KMS-11 (cell line): ENCODE measurements at regions not wholly inside any gene's neighbourhood (a gene's known extent, or its start where the extent isn't known, plus 50 kb on each side); places are given as distances from the start of the nearest gene placed in this dataset.

ENCODE experiments used
- H2AFZ ChIP-seq: fragments of 200-600 bp; sonication (generic); 2 replicates; pipeline ENCODE4 v1.6.1; 2016; ENCODE audit warnings: antibody characterized with exemption, mixed run types, low read depth
- H3K27ac ChIP-seq: fragments of 200-600 bp; sonication (generic); 2 replicates; pipeline ENCODE4 v1.6.1; 2016; ENCODE audit warnings: mild to moderate bottlenecking, mixed run types
- H3K27me3 ChIP-seq: fragments of 200-600 bp; sonication (generic); 2 replicates; pipeline ENCODE4 v1.6.1; 2017; ENCODE audit warnings: mild to moderate bottlenecking, low read depth, mixed run types, moderate library complexity; ENCODE audit not compliant: insufficient read depth
- H3K36me3 ChIP-seq: fragments of 200-600 bp; sonication (generic); 2 replicates; pipeline ENCODE4 v1.6.1; 2017; ENCODE audit warnings: mild to moderate bottlenecking, mixed run types; ENCODE audit not compliant: insufficient read depth
- H3K4me1 ChIP-seq: fragments of 200-600 bp; sonication (generic); 2 replicates; pipeline ENCODE4 v1.6.1; 2016; ENCODE audit warnings: mild to moderate bottlenecking, low read depth, mixed run types; ENCODE audit not compliant: poor library complexity, severe bottlenecking
- H3K4me2 ChIP-seq: fragments of 200-600 bp; sonication (generic); 2 replicates; pipeline ENCODE4 v1.7.0; 2016; ENCODE audit warnings: mild to moderate bottlenecking, mixed run types
- H3K4me3 ChIP-seq: fragments of 200-600 bp; sonication (generic); IDR thresholded peaks from 2 replicates; pipeline ENCODE4 v1.6.1; 2017; ENCODE audit warnings: low read depth, low read length, mixed read lengths; ENCODE audit not compliant: insufficient read depth
- H3K79me2 ChIP-seq: fragments of 200-600 bp; sonication (generic); 2 replicates; pipeline ENCODE4 v1.6.1; 2016; ENCODE audit warnings: low read depth, mixed run types; ENCODE audit not compliant: insufficient read depth
- H3K9ac ChIP-seq: fragments of 200-600 bp; sonication (generic); 2 replicates; pipeline ENCODE4 v1.6.1; 2016; ENCODE audit warnings: mild to moderate bottlenecking, mixed run types
- H4K20me1 ChIP-seq: fragments of 200-600 bp; sonication (generic); 2 replicates; pipeline ENCODE4 v1.6.1; 2016; ENCODE audit warnings: mild to moderate bottlenecking, mixed run types; ENCODE audit not compliant: insufficient read depth
- TF ChIP-seq, protein P1 (sequence below): fragments of 200-600 bp; sonication (generic); conservative IDR thresholded peaks from 2 replicates; pipeline ENCODE4 v1.6.1; 2017; ENCODE audit warnings: low read depth, mild to moderate bottlenecking, antibody characterized with exemption, low read length, moderate library complexity, mixed read lengths

DNA sequence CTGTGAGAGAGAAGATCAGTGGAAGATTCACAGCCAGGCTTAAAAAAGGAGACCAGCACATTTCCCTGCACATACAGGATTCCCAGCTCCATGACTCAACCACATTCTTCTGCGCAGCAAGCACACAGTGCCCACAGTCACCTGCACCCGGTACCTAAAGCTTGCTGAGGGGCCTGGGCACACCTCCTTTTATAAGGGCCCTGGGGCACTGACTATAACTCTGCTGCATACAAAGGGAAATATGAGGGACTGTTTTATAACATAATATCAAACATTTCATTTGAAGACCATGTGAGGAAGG, 322.9 kb downstream of the DAD1 start:
- no peak overlapping the region for H3K4me2 ChIP-seq
- H3K79me2 ChIP-seq, result no peaks in the 10 kb centered on the region
- no peaks in the 10 kb centered on the region for H3K36me3 ChIP-seq
- H3K4me3 ChIP-seq, result no peak overlapping the region
- no peak overlapping the region for H2AFZ ChIP-seq
- H3K9ac ChIP-seq, result no peak overlapping the region
- TF ChIP-seq, protein P1, sequence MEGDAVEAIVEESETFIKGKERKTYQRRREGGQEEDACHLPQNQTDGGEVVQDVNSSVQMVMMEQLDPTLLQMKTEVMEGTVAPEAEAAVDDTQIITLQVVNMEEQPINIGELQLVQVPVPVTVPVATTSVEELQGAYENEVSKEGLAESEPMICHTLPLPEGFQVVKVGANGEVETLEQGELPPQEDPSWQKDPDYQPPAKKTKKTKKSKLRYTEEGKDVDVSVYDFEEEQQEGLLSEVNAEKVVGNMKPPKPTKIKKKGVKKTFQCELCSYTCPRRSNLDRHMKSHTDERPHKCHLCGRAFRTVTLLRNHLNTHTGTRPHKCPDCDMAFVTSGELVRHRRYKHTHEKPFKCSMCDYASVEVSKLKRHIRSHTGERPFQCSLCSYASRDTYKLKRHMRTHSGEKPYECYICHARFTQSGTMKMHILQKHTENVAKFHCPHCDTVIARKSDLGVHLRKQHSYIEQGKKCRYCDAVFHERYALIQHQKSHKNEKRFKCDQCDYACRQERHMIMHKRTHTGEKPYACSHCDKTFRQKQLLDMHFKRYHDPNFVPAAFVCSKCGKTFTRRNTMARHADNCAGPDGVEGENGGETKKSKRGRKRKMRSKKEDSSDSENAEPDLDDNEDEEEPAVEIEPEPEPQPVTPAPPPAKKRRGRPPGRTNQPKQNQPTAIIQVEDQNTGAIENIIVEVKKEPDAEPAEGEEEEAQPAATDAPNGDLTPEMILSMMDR, result no peak
- H3K4me1 ChIP-seq, result no peaks in the 10 kb centered on the region
- H3K27ac ChIP-seq, result no peak overlapping the region
- no peaks in the 10 kb centered on the region for H3K27me3 ChIP-seq
- H4K20me1 ChIP-seq, result no peaks in the 10 kb centered on the region

DNA sequence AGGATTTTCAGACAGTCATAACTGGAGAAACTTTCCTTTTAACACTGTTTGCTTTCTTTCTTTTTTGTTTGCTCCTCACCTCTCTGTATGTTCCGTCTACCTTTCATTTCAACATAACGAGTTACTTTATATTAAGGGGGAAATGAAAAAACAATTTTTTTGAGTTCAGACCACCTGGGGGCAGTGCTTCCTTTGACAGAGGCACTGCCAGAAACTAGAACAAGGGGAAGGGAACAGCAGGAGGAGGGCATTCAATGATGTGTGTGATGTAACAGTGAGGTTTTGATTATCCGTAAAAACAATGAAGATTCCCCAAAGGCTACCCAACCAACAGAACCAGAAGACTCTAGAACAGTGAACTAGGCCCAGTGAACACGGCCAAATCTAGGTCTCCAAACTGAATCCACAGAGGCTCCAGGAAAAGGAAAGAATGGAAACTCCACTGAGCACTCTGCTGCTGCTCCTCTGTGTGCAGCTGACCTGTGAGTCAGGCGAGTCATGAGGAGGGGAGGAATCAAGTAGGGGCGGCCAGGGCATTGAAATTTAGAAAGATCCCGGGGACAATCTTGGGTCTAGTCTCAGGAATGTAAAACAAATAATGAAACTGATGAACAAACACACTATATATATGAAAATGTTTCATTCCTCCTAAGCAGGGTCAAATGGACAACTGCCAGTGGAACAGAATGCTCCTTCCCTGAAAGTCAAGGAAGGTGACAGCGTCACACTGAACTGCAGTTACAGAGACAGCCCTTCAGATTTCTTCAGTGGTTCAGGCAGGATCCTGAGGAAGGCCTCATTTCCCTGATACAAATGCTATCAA, 323.5 kb downstream of the DAD1 start:
- H3K79me2 ChIP-seq, result no peaks in the 10 kb centered on the region
- no peak overlapping the region for H3K4me3 ChIP-seq
- no peaks in the 10 kb centered on the region for H3K27me3 ChIP-seq
- TF ChIP-seq, protein P1, result no peak
- H3K9ac ChIP-seq, result no peak overlapping the region
- no peaks in the 10 kb centered on the region for H3K4me1 ChIP-seq
- no peak overlapping the region for H3K27ac ChIP-seq
- H3K36me3 ChIP-seq, result no peaks in the 10 kb centered on the region
- H4K20me1 ChIP-seq, result no peaks in the 10 kb centered on the region
- H2AFZ ChIP-seq, result no peak overlapping the region
- no peak overlapping the region for H3K4me2 ChIP-seq

DNA sequence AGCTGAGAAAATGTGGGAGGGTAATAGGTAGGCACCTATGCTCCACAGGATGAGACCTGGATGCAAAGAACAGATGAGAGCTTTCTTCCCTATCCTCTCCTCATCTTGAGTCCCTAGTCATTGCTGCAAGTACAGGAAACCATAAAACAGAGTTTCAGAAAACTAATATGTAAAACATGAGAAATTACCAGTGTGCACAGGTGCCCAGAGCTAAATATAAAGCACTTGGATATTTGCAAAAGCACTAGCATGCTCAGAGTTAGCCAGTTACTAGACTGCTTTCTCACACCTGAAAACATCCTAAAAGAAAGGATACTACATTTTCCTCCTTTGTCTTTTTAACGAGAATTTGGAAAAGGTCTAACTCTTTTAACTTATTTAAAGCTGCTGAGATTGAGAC, 324.3 kb downstream of the DAD1 start:
- Histone ChIP-seq H3K36me3 (no peaks in the 10 kb centered on the region), H3K27me3 (no peaks in the 10 kb centered on the region), H3K4me2 (no peak overlapping the region), H3K27ac (no peak overlapping the region), H3K9ac (no peak overlapping the region), H4K20me1 (no peaks in the 10 kb centered on the region), H3K79me2 (no peaks in the 10 kb centered on the region), H3K4me1 (no peaks in the 10 kb centered on the region), H2AFZ (no peak overlapping the region), H3K4me3 (no peak overlapping the region)
- TF ChIP-seq, protein P1, result no peak

DNA sequence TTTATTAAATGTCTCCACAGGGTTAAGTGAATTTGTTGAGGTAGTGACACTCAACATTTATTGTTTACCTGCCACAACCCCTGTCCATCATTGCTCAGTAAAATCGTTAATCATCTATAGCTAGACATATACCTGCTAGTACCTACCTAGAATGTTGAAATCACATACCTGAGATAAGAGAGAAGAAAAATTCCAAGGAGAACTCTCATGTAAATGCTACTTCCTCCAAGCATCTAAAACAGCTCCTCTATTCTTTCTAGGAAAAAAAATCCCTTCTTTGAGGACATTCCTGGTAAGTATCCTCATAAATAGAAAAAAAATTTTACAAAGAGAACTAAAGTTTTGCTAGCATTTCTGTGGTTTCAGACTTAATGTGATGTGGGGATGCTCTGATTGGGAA, 325.1 kb downstream of the DAD1 start:
- H2AFZ ChIP-seq, result no peak overlapping the region
- TF ChIP-seq, protein P1, result no peak
- no peak overlapping the region for H3K4me2 ChIP-seq
- H4K20me1 ChIP-seq, result no peaks in the 10 kb centered on the region
- H3K27me3 ChIP-seq, result no peaks in the 10 kb centered on the region
- no peaks in the 10 kb centered on the region for H3K79me2 ChIP-seq
- no peak overlapping the region for H3K4me3 ChIP-seq
- H3K27ac ChIP-seq, result no peak overlapping the region
- no peak overlapping the region for H3K9ac ChIP-seq
- H3K36me3 ChIP-seq, result no peaks in the 10 kb centered on the region
- no peaks in the 10 kb centered on the region for H3K4me1 ChIP-seq
